Psoas muscle (tissue), 7 donors: ENCODE measurements at regions not wholly inside any gene's neighbourhood (a gene's known extent, or its start where the extent isn't known, plus 50 kb on each side); places are given as distances from the start of the nearest gene placed in this dataset.
A peak's percentile ranks its signal among the peaks of the same experiment; 100 is the strongest.

Experiments used
- ATAC-seq, 4 donors: fragments of 200-7000 bp; cut with Tn5 transposase; one replicate each; pipeline ENCODE4 v1.9.1; 2020; ENCODE audit warnings: moderate library complexity in 3 of 4, mild to moderate bottlenecking in 2 of 4
- DNase-seq, 2 donors: peaks; one replicate each; pipeline ENCODE4 v3.0.0-alpha.2; 2020
- H3K27ac ChIP-seq: fragments of 200-600 bp; one replicate; pipeline ENCODE4 v1.8.0; 2022
- H3K27me3 ChIP-seq, 3 donors: fragments of 200-600 bp in 1 of 3; one replicate each; pipeline versions ENCODE4 v1.6.1 to v1.8.0; 2013 to 2022; ENCODE audit warnings: low read length in 2 of 3, mild to moderate bottlenecking in 2 of 3, moderate library complexity in 1 of 3; ENCODE audit not compliant: insufficient read depth in 3 of 3
- H3K36me3 ChIP-seq, 2 donors: fragments of 200-600 bp in 1 of 2; one replicate each; pipeline versions ENCODE4 v1.6.1 to v1.8.0; 2013 to 2022; ENCODE audit warnings: low read depth in 1 of 2, mild to moderate bottlenecking in 1 of 2, moderate library complexity in 1 of 2; ENCODE audit not compliant: insufficient read depth in 1 of 2
- H3K4me1 ChIP-seq: fragments of 200-600 bp; one replicate; pipeline ENCODE4 v1.8.0; 2022
- H3K4me3 ChIP-seq: fragments of 200-600 bp; one replicate; pipeline ENCODE4 v1.8.0; 2022; ENCODE audit warnings: mild to moderate bottlenecking
- H3K9me3 ChIP-seq: fragments of 200-600 bp; one replicate; pipeline ENCODE4 v1.8.0; 2022
- WGBS, 3 donors: extraction: QIAGEN DNeasy Blood & Tissue Kit; methylation state at CpG; one replicate each; pipeline versions ENCODE4 v1.1.6 to v1.1.7; 2013; 5-methylcytosine and 5-hydroxymethylcytosine counted together
- intact Hi-C, 2 donors: fragments of 100-400 bp; cut with DNase I; formaldehyde crosslinking; loops; one replicate each; pipeline versions ENCODE4 v1.11.0 to v1.14.2; 2022
- TF ChIP-seq, protein P1 (sequence below): fragments of 200-600 bp; IDR thresholded peaks from one replicate; pipeline ENCODE4 v1.8.0; 2022; ENCODE audit warnings: antibody characterized with exemption
- donor health status: healthy with polysubstance abuse.
- donor health status: DM: no; HTN: no; CAD: no; lungs with moderate emphysema.
- donor health status: Bipolar disorder and iron deficiency.
- donor health status: healthy.
- donor health status: DM: yes; HTN: yes; CAD: no.
- donor health status: DM: no; HTN: no; CAD: no.
- donor health status: DM: yes; HTN: yes; CAD: no.

GRCh38 chr15:94119298-94119811 lies 112.0 kb upstream of the MCTP2 start:
- ATAC-seq (peak; percentile 54 to 73 (median 57)), DNase-seq (peak; percentile 28 to 69)
- intact Hi-C loops = no loop called here
- H3K27ac ChIP-seq = peak overlapping the region; percentile 13
- H3K4me3 ChIP-seq = no peak overlapping the region
- no peaks in the 10 kb centered on the region for H3K36me3 ChIP-seq
- TF ChIP-seq, protein P1, sequence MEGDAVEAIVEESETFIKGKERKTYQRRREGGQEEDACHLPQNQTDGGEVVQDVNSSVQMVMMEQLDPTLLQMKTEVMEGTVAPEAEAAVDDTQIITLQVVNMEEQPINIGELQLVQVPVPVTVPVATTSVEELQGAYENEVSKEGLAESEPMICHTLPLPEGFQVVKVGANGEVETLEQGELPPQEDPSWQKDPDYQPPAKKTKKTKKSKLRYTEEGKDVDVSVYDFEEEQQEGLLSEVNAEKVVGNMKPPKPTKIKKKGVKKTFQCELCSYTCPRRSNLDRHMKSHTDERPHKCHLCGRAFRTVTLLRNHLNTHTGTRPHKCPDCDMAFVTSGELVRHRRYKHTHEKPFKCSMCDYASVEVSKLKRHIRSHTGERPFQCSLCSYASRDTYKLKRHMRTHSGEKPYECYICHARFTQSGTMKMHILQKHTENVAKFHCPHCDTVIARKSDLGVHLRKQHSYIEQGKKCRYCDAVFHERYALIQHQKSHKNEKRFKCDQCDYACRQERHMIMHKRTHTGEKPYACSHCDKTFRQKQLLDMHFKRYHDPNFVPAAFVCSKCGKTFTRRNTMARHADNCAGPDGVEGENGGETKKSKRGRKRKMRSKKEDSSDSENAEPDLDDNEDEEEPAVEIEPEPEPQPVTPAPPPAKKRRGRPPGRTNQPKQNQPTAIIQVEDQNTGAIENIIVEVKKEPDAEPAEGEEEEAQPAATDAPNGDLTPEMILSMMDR = no peak
- H3K4me1 ChIP-seq = no peaks in the 10 kb centered on the region
- H3K9me3 ChIP-seq = no peaks in the 10 kb centered on the region
- 13 to 19% (median 19%) methylated on average over 6 of the region's 6 CpGs for WGBS, 3 donors
- no peaks in the 10 kb centered on the region for H3K27me3 ChIP-seq

DNA sequence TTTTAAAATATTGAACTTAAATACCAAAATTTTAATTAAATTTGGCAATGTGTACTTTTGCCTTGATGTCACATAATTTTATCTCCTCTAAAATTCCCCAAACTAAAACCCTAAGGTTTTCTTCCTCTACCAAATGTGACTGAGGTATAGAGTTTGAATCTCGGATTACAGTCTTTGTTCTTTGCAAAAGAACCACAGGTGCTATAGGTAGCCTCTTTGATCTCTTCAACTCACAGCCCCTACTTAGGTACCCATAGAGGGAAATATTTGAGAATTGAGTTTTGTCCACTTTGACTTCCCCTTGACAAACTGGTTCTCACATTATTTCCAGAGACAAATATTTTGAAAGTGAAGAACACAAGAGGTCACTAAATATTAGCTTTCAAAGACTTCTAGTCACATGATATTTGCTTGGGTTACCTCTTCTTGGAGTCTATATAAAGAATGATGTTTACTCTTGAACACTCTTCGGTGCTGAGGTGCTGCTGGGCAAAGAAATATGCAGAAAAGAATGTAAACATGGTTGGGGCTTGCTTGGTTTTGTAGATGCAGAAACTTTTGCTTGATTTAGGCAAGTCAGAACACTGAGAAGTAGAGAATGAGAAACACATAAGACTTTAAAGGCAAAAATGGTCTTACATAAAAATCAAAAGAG lies 120.8 kb upstream of the MCTP2 start:
- 51 to 58% (median 54%) methylated on average over 2 of the region's 2 CpGs for WGBS, 3 donors
- ATAC-seq (no peak), DNase-seq (no peak)
- Histone ChIP-seq H3K4me3 (no peak overlapping the region), H3K27ac (no peak overlapping the region), H3K36me3 (no peaks in the 10 kb centered on the region), H3K4me1 (no peaks in the 10 kb centered on the region), H3K27me3 (no peaks in the 10 kb centered on the region), H3K9me3 (no peaks in the 10 kb centered on the region)
- intact Hi-C loops = no loop called here
- TF ChIP-seq, protein P1 = no peak

- Histone ChIP-seq H3K27me3 (no peaks in the 10 kb centered on the region), H3K27ac (no peak overlapping the region), H3K4me1 (no peaks in the 10 kb centered on the region), H3K36me3 (no peaks in the 10 kb centered on the region), H3K4me3 (no peak overlapping the region), H3K9me3 (no peaks in the 10 kb centered on the region)
- intact Hi-C loops = no loop called here
- 86 to 89% (median 86%) methylated on average over 2 of the region's 2 CpGs for WGBS, 3 donors
- TF ChIP-seq, protein P1 = no peak
- DNase-seq (no peak), ATAC-seq (no peak)
Observed at GRCh38 chr15:94107652-94108051, 123.7 kb upstream of the MCTP2 start.

- DNase-seq = no peak
- no peak for ATAC-seq
- 43 to 79% (median 75%) methylated on average over 4 of the region's 4 CpGs for WGBS, 3 donors
- TF ChIP-seq, protein P1 = no peak
- intact Hi-C loops = no loop called here
- Histone ChIP-seq H3K36me3 (no peaks in the 10 kb centered on the region), H3K27ac (no peak overlapping the region), H3K9me3 (no peaks in the 10 kb centered on the region), H3K4me3 (no peak overlapping the region), H3K4me1 (no peaks in the 10 kb centered on the region), H3K27me3 (no peaks in the 10 kb centered on the region)
Observed at GRCh38 chr15:94105760-94106159, 125.6 kb upstream of the MCTP2 start.

- no peaks in the 10 kb centered on the region for H3K36me3 ChIP-seq
- intact Hi-C loops = no loop called here
- TF ChIP-seq, protein P1 = no peak
- WGBS, 3 donors = 29 to 52% (median 45%) methylated on average over 5 of the region's 5 CpGs
- no peaks in the 10 kb centered on the region for H3K27me3 ChIP-seq
- DNase-seq (no peak), ATAC-seq (no peak)
- no peak overlapping the region for H3K4me3 ChIP-seq
- H3K4me1 ChIP-seq = no peaks in the 10 kb centered on the region
- H3K9me3 ChIP-seq = no peaks in the 10 kb centered on the region
- H3K27ac ChIP-seq = no peak overlapping the region
Observed at GRCh38 chr15:94100863-94101262, 130.5 kb upstream of the MCTP2 start.
